Prostate gland (tissue), 2 donors: ENCODE measurements at regions not wholly inside any gene's neighbourhood (a gene's known extent, or its start where the extent isn't known, plus 50 kb on each side); places are given as distances from the start of the nearest gene placed in this dataset.

Source experiments
- POLR2AphosphoS5 ChIP-seq: sonication (generic); formaldehyde crosslinking; IDR thresholded peaks from one replicate; pipeline ENCODE4 v1.6.1; 2017; ENCODE audit warnings: antibody characterized with exemption
- TF ChIP-seq, protein P1 (sequence below), 4 experiments: fragments of 200-600 bp in 2 of 4; fragments of 450-650 bp in 2 of 4; sonication (generic) in 2 of 4; IDR thresholded peaks; 1 replicate in 3 of 4; 2 replicates in 1 of 4; pipeline ENCODE4 v1.5.1; 2016 to 2019; ENCODE audit warnings: antibody characterized with exemption in 4 of 4, mild to moderate bottlenecking in 2 of 4, moderate library complexity in 2 of 4

DNA sequence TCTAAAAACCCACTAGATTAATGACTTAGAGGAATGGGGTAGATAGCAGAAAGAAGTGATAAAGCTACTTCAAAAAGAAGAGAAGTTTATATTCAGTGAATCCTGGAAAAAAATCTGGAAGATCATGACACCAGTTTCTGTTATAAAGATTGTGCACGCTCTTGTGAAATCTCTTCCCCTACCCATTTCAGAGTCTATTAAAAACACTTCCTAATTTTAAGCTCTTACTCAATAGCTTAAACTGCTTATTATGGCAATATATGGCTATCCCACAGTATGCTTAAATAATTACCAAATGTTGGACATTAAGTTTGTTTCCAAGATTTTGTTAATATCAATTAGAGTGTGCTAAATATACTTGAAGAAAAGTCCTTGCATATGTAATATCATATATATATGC is 585.3 kb upstream of the MAN1A1 start:
- TF ChIP-seq, protein P1, sequence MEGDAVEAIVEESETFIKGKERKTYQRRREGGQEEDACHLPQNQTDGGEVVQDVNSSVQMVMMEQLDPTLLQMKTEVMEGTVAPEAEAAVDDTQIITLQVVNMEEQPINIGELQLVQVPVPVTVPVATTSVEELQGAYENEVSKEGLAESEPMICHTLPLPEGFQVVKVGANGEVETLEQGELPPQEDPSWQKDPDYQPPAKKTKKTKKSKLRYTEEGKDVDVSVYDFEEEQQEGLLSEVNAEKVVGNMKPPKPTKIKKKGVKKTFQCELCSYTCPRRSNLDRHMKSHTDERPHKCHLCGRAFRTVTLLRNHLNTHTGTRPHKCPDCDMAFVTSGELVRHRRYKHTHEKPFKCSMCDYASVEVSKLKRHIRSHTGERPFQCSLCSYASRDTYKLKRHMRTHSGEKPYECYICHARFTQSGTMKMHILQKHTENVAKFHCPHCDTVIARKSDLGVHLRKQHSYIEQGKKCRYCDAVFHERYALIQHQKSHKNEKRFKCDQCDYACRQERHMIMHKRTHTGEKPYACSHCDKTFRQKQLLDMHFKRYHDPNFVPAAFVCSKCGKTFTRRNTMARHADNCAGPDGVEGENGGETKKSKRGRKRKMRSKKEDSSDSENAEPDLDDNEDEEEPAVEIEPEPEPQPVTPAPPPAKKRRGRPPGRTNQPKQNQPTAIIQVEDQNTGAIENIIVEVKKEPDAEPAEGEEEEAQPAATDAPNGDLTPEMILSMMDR (IDR thresholded peaks at IDR 0.05), result no peak
- no peak for TF ChIP-seq POLR2AphosphoS5
